Cardiac septum (tissue), 1 donor: ENCODE measurements at regions not wholly inside any gene's neighbourhood (a gene's known extent, or its start where the extent isn't known, plus 50 kb on each side); places are given as distances from the start of the nearest gene placed in this dataset.
"Not testable (repeated sequence)": the region's sequence is repeated elsewhere in the genome, so short reads cannot be mapped to it uniquely, and the experiment has no call there.

ENCODE experiments used
- DNase-seq: peaks from one replicate; pipeline ENCODE4 v3.0.0-alpha.2; 2020; ENCODE audit warnings: low spot score
- intact Hi-C: fragments of 100-400 bp; cut with DNase I; formaldehyde crosslinking; loops from one replicate; pipeline ENCODE4 v1.14.0; 2022
- donor health status: DM: no; HTN: no; CAD: no.

- intact Hi-C loops = no loop called here
- DNase-seq = no peak
Measured at GRCh38 chr4:160595646-160596045, 1492.8 kb downstream of the RAPGEF2 start.

- intact Hi-C loops = no loop called here
- no peak for DNase-seq
Measured at GRCh38 chr4:160604541-160604940, 1501.7 kb downstream of the RAPGEF2 start.

DNA sequence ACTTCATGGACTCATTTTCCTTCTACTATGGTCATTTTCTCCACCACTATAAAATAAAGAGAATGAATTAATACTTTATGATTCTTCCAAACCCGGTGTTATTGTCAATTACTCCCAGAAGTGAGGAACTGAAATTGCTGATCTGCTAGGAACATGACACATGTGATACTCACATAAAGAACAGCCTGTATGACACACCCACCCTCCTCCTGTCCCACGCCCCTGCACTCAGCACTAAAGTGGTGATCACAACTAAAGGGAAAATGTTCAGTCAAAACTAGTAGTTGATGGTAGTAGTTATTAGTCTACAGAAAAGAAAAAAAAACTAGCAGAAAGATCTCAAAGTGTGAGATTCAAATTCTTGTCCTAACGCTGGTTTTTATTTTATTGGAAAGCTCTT, 1508.3 kb downstream of the RAPGEF2 start:
- intact Hi-C loops = no loop called here
- no peak for DNase-seq

GRCh38 chr4:160631044-160631443, 1528.2 kb downstream of the RAPGEF2 start:
- intact Hi-C loops = no loop called here
- DNase-seq = no peak

DNA sequence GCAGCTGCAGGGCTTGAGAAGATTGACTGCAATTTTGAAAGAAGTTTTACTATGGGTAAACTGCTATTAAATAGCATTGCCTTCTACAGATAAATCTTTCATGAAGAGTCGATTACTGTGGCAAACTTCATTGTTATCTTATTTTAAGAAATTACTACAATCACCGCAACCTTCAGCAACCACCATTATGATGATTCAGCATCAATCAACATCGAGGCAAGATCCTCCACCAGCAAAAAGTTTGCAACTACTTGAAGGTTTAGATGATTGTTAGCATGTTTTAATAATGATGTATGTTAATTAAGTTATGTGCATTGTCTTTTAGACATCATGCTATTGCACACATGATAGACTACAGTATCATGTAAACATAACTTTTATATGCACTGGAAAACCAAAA, 1511.0 kb downstream of the FSTL5 start:
- DNase-seq = no peak
- intact Hi-C loops = no loop called here

DNA sequence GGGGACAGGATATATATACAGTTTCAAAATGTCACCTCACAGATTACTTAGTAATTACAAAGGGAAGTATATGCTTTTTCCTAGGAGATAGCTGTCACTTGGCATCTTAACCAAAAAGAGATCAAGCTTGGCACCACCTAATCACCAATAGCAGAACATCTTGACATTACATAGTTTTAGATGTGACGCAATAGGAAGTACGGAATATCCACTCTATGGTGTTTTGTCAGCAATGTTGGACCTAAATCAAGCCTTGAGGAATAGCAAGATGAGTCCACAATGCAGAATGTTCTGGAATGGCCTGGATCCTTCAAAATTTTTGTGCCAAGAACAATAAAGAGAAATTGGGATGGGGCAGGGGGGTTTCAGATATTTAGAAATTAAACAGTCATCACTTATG, 1488.2 kb downstream of the FSTL5 start:
- intact Hi-C loops = no loop called here
- no peak for DNase-seq

DNA sequence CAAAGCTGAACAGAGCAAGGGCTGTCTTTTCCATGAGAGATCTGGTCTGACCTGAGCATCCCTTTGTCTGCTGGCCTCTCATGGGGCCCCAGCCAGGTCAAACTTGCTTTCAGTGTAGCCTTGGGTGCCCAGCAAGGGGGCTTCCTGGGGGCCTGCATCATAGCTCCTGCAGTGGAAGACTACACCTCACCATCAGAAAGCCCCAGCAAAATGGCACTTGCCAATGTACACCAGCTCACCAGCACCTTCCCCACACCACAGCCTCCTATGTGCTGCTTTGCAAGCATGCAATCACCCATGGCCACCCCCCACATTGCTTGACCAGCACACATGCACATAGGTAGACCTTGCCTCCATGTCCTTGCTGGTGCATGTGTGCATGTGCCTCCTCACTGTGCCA, 1478.1 kb downstream of the FSTL5 start:
- no peak for DNase-seq
- intact Hi-C loops = no loop called here

- DNase-seq = no peak
- intact Hi-C loops = no loop called here
Measured at GRCh38 chr4:160701671-160702070, 1462.1 kb downstream of the FSTL5 start.

DNA sequence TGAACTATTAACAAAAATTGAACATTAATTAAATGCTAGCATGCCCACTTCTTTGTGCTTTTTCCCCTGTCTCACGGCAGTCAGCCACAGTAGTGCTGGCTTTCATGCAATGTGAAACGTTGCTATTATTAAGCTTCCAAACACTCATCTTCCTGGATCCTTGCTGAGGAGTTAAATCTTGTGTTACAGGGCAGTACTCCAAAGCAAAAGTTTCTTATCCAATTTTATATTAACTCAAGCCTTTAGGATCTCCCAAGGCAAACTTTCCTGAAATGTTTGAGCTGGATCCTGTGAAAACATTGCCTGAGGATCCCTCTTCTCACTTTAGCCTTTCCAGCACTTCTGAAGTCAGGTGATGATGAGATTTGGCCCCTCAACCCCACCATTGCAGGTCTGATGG, 1454.8 kb downstream of the FSTL5 start:
- intact Hi-C loops = no loop called here
- DNase-seq = no peak

- intact Hi-C loops = no loop called here
- no peak for DNase-seq
Measured at GRCh38 chr4:160709546-160709945, 1454.3 kb downstream of the FSTL5 start.

DNA sequence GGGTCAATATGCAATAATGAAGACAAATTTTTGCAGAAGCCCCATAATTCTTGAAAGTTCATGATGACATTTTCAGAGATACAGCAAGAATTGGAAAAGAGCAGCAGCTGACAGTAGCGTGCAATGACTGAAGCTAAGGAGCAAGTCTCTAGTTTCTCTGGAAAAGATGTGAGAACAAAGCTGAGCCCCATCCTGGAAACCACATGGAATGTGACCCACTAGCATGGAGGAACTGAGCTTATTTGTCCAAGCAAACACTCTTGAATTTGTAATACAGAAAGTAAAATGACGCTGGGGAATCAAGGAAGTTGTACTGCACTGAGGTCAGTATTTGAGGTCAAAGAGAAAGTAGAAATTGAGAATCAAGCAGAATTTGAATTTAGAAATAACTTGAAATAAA, 1447.2 kb downstream of the FSTL5 start:
- intact Hi-C loops = no loop called here
- no peak for DNase-seq

- intact Hi-C loops = no loop called here
- no peak for DNase-seq
Measured at GRCh38 chr4:160717848-160718247, 1446.0 kb downstream of the FSTL5 start.

DNA sequence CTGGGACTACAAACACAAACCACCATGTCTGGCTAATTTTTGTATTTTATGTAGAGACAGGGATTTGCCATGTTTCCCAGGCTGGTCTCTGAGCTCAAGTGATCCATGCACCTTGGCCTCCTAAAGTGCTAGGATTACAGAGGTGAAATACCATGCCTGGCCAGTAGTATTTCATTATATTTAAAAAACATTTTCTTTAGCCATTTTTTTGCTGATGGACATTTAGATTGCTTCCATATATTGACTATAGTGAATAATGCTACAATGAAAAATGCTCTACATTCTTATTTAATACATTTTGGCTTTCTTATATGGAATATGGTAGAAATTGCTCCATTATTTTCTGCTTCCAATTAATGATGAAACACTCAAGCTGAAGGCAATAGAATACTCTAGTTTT, 1439.7 kb downstream of the FSTL5 start:
- intact Hi-C loops = no loop called here
- no peak for DNase-seq

DNA sequence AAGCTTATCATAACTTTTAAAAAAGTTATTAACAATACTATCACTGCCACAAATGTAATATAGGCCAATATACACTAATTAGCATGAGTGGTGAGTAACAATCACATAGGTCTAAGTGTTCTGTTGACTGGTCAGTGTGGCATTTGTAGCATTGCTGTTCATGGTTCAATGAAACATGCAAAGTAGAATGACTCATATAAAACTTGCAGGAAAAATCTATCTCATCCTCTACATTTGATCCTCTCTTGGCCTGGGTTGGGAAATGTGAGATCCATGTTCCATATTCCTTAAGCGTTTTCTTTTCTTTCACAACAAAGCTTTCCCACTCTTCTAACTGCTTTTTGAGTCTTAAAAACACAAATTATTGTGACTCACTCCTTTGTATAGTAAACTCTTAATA, 1418.7 kb downstream of the FSTL5 start:
- DNase-seq = no peak
- intact Hi-C loops = no loop called here

DNA sequence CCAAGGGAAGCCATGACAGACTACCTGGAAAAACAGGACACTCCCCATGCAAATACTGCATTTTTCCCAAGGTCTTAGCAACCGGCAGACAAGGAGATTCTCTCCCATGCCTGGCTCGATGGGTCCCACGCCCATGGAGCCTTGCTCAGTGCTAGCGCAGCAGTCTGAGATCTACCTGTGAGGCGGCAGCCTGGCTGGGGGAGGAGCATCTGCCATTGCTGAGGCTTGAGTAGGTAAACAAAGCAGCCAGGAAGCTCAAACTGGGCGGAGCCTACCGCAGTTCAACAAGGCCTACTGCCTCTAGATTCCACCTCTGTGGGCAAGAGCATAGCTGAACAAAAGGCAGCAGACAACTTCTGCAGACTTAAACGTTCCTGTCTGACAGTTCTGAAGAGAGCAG, 1417.2 kb downstream of the FSTL5 start:
- DNase-seq, intact Hi-C loops: not testable (repeated sequence)

- DNase-seq = no peak
- intact Hi-C loops = no loop called here
Measured at GRCh38 chr4:160772668-160773067, 1391.1 kb downstream of the FSTL5 start.

DNA sequence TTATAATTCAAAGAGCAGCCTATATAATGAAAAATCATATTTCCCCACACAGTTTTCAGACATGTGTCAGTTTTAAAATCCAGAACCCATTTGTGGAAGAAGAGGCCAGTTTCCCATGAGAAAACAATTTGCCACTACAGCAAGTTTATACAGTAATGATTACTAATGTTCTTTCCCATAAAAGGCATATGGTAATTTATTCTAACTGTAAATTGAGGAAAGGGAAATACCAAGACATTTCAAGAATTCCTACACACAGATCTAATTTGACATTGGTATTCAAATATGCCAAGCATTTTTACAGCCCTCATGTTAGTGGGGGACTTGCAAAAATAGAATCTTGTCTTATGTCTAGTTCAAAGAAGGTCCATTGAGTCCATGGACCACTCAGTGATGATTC, 1368.6 kb downstream of the FSTL5 start:
- intact Hi-C loops = no loop called here

GRCh38 chr4:160808174-160808573, 1355.6 kb downstream of the FSTL5 start:
- intact Hi-C loops = no loop called here
- no peak for DNase-seq

More for the DNA sequence above, 1368.6 kb downstream of the FSTL5 start:
- no peak for DNase-seq

DNA sequence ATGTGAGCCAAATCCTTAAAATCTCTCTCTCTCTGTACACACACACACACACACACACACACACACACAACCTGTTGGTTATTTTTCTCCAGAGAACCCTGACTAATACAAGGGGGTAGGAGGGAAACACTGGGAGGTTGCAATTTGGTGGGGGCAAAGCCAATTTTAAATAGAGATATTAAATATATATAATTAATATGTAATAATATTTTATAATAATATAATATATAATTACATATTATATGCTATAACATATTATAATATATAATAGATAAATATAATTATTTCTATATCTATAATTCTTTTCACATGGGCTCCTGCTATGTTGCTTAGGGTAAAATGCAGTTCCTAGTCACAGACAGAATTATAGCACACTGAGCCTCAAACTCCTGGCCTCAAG, 1354.2 kb downstream of the FSTL5 start:
- no peak for DNase-seq
- intact Hi-C loops = no loop called here

GRCh38 chr4:160810424-160810823, 1353.4 kb downstream of the FSTL5 start:
- intact Hi-C loops = no loop called here
- no peak for DNase-seq

DNA sequence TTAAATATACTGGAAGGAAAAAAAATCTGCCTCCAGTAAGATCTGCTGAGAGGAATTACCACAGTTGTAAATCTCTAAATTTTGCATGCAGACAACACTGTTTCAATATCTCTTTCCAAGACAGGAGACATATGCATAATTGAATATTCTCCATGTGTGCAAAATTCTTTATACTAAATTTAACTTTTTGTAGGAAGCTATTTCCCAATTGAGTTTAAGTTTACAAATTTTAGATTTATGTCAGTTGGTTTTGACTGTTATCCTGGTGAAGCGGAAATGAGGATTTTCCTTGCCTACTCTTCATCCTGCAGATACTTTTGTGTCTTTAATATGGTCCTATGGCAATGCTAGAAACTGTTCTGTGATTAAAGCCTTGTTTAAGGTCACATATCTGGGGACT, 1352.9 kb downstream of the FSTL5 start:
- intact Hi-C loops = no loop called here
- DNase-seq = no peak

GRCh38 chr4:160811956-160812355, 1351.8 kb downstream of the FSTL5 start:
- intact Hi-C loops = no loop called here
- no peak for DNase-seq

DNA sequence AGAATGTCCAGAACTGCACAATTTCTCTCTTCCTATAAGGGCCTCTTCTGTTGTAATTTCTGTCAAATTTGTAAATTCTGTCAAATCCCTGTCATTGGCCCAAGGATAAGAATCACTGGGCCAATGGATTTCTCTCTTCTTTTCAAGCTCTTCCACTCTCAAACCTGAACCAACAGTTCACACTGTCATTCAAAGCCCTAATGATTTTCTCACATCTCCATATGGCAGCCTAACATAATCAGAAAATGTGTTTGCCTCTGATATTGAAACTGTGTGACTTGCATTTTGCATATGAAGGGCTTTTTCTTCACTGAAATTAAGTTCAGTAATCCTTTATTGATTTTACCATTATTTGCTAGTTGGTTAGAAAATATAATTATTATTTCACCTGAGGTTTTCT, 1349.1 kb downstream of the FSTL5 start:
- intact Hi-C loops = no loop called here

More for the DNA sequence above, 1349.1 kb downstream of the FSTL5 start:
- DNase-seq = no peak
